ENCODE measurements at regions not wholly inside any gene's neighbourhood (a gene's known extent, or its start where the extent isn't known, plus 50 kb on each side); places are given as distances from the start of the nearest gene placed in this dataset.
"Not testable (repeated sequence)": the region's sequence is repeated elsewhere in the genome, so short reads cannot be mapped to it uniquely, and the experiment has no call there.

GRCh38 chr12:85468356-85469157 lies 188.5 kb downstream of the ALX1 start:
- H3K9me3 Mint-ChIP-seq, result peaks cover 11% of the 10 kb centered on the region
- TF ChIP-seq CTCF (IDR thresholded peaks at IDR 0.05) (peak; percentile 34; the same call in 1 of the 2 replicates), ERG (CRISPR knock-in tag; IDR thresholded peaks at IDR 0.05) (no peak), NFE2L1 (CRISPR knock-in tag; IDR thresholded peaks at IDR 0.05) (0 out of 2 replicates have a peak, but pooled peaks have one; percentile 52), E2F4 (CRISPR knock-in tag; IDR thresholded peaks at IDR 0.05; ENCODE audit: borderline replicate concordance, low read depth) (no peak), IRF1 (CRISPR knock-in tag; IDR thresholded peaks at IDR 0.05) (no peak), NFYB (CRISPR knock-in tag; conservative IDR thresholded peaks at IDR 0.05; ENCODE audit: low read depth) (no peak), SMAD3 (CRISPR knock-in tag; IDR thresholded peaks at IDR 0.05; ENCODE audit: borderline replicate concordance) (no peak)
- DNase-seq (ENCODE audit: low spot score), result peak; percentile 39
- H3K4me3 Mint-ChIP-seq, result peak overlapping the region; percentile 72
- H3K27me3 Mint-ChIP-seq (ENCODE audit: low read depth), result no peaks in the 10 kb centered on the region
- H3K36me3 Mint-ChIP-seq, result peaks cover 12% of the 10 kb centered on the region
- H3K4me1 Mint-ChIP-seq, result peaks cover 41% of the 10 kb centered on the region
- ChIA-PET CTCF (interaction anchor here (0.6 to 2.4 kb wide), 27 partner anchors 10 to 483 kb away, joined by 3 to 17 read pairs (median 4); partner anchors contain the start of gene NTS), POLR2A (no interaction called here)
- H3K27ac Mint-ChIP-seq, result peak overlapping the region; percentile 97
- peak; percentile 93 for ATAC-seq

- Mint-ChIP-seq H3K4me3 (peak overlapping the region; percentile 72), H3K4me1 (peaks cover 36% of the 10 kb centered on the region), H3K27ac (peak overlapping the region; percentile 97), H3K36me3 (peaks cover 12% of the 10 kb centered on the region), H3K9me3 (peaks cover 11% of the 10 kb centered on the region)
- POLR2A ChIA-PET; ATAC-seq; H3K27me3 Mint-ChIP-seq (ENCODE audit: low read depth): not testable (repeated sequence)
- peak; percentile 40; the same call in 1 of the 2 replicates for TF ChIP-seq TEAD1 (CRISPR knock-in tag; IDR thresholded peaks at IDR 0.05)
- CTCF ChIA-PET, result interaction anchor here (0.9 to 2.4 kb wide), 18 partner anchors 12 to 482 kb away, joined by 3 to 17 read pairs (median 6); partner anchors contain the start of gene NTS
- DNase-seq (ENCODE audit: low spot score), result peak; percentile 21
Observed at GRCh38 chr12:85469158-85470086, 189.4 kb downstream of the ALX1 start.

- TF ChIP-seq HMGA2 (CRISPR knock-in tag; IDR thresholded peaks at IDR 0.05), result peak; percentile 98
Observed at GRCh38 chr12:85475277-85475676, 195.3 kb downstream of the ALX1 start.

GRCh38 chr12:85476756-85477155 lies 196.7 kb downstream of the ALX1 start:
- ATAC-seq (no peak), DNase-seq (ENCODE audit: low spot score) (no peak)
- no peak overlapping the region for H3K27ac Mint-ChIP-seq
- H3K4me3 Mint-ChIP-seq, result no peak overlapping the region
- H3K9me3 Mint-ChIP-seq, result peaks cover 21% of the 10 kb centered on the region
- H3K27me3 Mint-ChIP-seq (ENCODE audit: low read depth), result no peaks in the 10 kb centered on the region
- CTCF ChIA-PET, result interaction anchor here (1.0 kb wide), 1 partner anchor 395 kb away, joined by 3 read pairs; no protein-coding TSS in a partner anchor
- POLR2A ChIA-PET, result no interaction called here
- peaks cover 13% of the 10 kb centered on the region; the same call in 1 of the 2 replicates for H3K36me3 Mint-ChIP-seq
- H3K4me1 Mint-ChIP-seq, result peaks cover 9% of the 10 kb centered on the region
- TF ChIP-seq TP53 (CRISPR knock-in tag; IDR thresholded peaks at IDR 0.05) (no peak), OVOL2 (CRISPR knock-in tag; IDR thresholded peaks at IDR 0.05; ENCODE audit: borderline replicate concordance) (no peak), GABPB1 (CRISPR knock-in tag; IDR thresholded peaks at IDR 0.05) (no peak), JUN (CRISPR knock-in tag; IDR thresholded peaks at IDR 0.05) (no peak), RORB (CRISPR knock-in tag; IDR thresholded peaks at IDR 0.05) (no peak), CREB1 (CRISPR knock-in tag; IDR thresholded peaks at IDR 0.05) (no peak), E2F4 (CRISPR knock-in tag; IDR thresholded peaks at IDR 0.05; ENCODE audit: borderline replicate concordance, low read depth) (no peak), FOXP4 (CRISPR knock-in tag; IDR thresholded peaks at IDR 0.05) (no peak), ZNF219 (CRISPR knock-in tag; IDR thresholded peaks at IDR 0.05; ENCODE audit: borderline replicate concordance) (no peak), MYBL2 (CRISPR knock-in tag; IDR thresholded peaks at IDR 0.05) (no peak)

More at GRCh38 chr12:85475277-85475676, 195.3 kb downstream of the ALX1 start:
- H3K27me3 Mint-ChIP-seq (ENCODE audit: low read depth); H3K4me3 Mint-ChIP-seq; POLR2A ChIA-PET; ATAC-seq; H3K27ac Mint-ChIP-seq; DNase-seq (ENCODE audit: low spot score); CTCF ChIA-PET: not testable (repeated sequence)
- Mint-ChIP-seq H3K36me3 (peaks cover 23% of the 10 kb centered on the region), H3K4me1 (peaks cover 12% of the 10 kb centered on the region), H3K9me3 (peaks cover 30% of the 10 kb centered on the region)

Measured in WTC11 (cell line).